Ectodermal cell (in vitro differentiated cells): ENCODE measurements at regions not wholly inside any gene's neighbourhood (a gene's known extent, or its start where the extent isn't known, plus 50 kb on each side); places are given as distances from the start of the nearest gene placed in this dataset.

Source experiments
- H3K27ac ChIP-seq: 2 replicates; pipeline ENCODE4 v1.7.0; 2013; ENCODE audit warnings: mild to moderate bottlenecking, low read depth, low read length; ENCODE audit not compliant: insufficient read depth, poor library complexity, severe bottlenecking
- H3K27me3 ChIP-seq: 2 replicates; pipeline ENCODE4 v1.7.0; 2013; ENCODE audit warnings: mild to moderate bottlenecking, low read length; ENCODE audit not compliant: insufficient read depth, control insufficient read depth, poor library complexity, severe bottlenecking
- H3K36me3 ChIP-seq: one replicate; pipeline ENCODE4 v1.7.0; 2013; ENCODE audit warnings: low read length; ENCODE audit not compliant: control insufficient read depth, insufficient read depth
- H3K4me1 ChIP-seq: one replicate; pipeline ENCODE4 v1.7.0; 2013; ENCODE audit warnings: low read length; ENCODE audit not compliant: control insufficient read depth, insufficient read depth
- H3K4me3 ChIP-seq: 2 replicates; pipeline ENCODE4 v1.7.0; 2013; ENCODE audit warnings: low read depth, low read length, control low read depth; ENCODE audit not compliant: insufficient read depth
- H3K9me3 ChIP-seq: 2 replicates; pipeline ENCODE4 v1.7.0; 2013; ENCODE audit warnings: mild to moderate bottlenecking, low read length, moderate library complexity; ENCODE audit not compliant: control insufficient read depth
- WGBS, 2 experiments: methylation state at CpG; one replicate each; pipeline ENCODE4 v1.1.7; 2013; ENCODE audit warnings: missing lambda C conversion rate in 2 of 2; 5-methylcytosine and 5-hydroxymethylcytosine counted together

- Histone ChIP-seq H3K4me3 (no peak overlapping the region), H3K27ac (no peak overlapping the region), H3K27me3 (no peaks in the 10 kb centered on the region), H3K4me1 (no peaks in the 10 kb centered on the region), H3K36me3 (no peaks in the 10 kb centered on the region), H3K9me3 (no peaks in the 10 kb centered on the region)
- 92 to 93% methylated on average over 3 of the region's 3 CpGs for WGBS, 2 experiments
These were observed 1038.8 kb downstream of the AGBL1 start for GRCh38 chr15:87118435-87118834.

GRCh38 chr15:87115795-87116194, 1036.1 kb downstream of the AGBL1 start:
- H3K36me3 ChIP-seq = no peaks in the 10 kb centered on the region
- no peaks in the 10 kb centered on the region for H3K27me3 ChIP-seq
- no peaks in the 10 kb centered on the region for H3K9me3 ChIP-seq
- no peak overlapping the region for H3K27ac ChIP-seq
- no peaks in the 10 kb centered on the region for H3K4me1 ChIP-seq
- WGBS, 2 experiments = 100% methylated on average over 1 of the region's 1 CpG
- no peak overlapping the region for H3K4me3 ChIP-seq

DNA sequence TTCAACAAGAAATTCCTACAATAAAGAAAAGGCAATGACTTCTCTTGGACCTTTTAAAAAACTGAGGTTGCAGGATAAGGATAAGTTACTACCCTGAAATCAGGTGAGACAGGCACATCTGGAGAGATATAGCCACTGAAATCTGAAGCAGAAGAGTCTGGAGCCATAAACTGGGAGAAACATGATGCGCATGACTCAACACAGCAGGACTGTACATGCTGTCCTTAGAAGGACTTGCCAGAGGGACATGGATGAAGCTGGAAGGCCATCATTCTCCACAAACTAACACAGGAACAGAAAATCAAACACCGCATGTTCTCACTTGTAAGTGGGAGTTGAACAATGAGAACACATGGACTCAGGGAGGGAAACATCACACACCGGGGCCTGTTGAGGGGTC, 1020.2 kb downstream of the AGBL1 start:
- no peak overlapping the region for H3K4me3 ChIP-seq
- 93 to 98% methylated on average over 3 of the region's 3 CpGs for WGBS, 2 experiments
- H3K4me1 ChIP-seq = no peaks in the 10 kb centered on the region
- H3K9me3 ChIP-seq = no peaks in the 10 kb centered on the region
- H3K36me3 ChIP-seq = no peaks in the 10 kb centered on the region
- H3K27ac ChIP-seq = no peak overlapping the region
- no peaks in the 10 kb centered on the region for H3K27me3 ChIP-seq

GRCh38 chr15:87089551-87089950, 1009.9 kb downstream of the AGBL1 start:
- 96 to 97% methylated on average over 2 of the region's 2 CpGs for WGBS, 2 experiments
- H3K27ac ChIP-seq = no peak overlapping the region
- H3K4me3 ChIP-seq = no peak overlapping the region
- H3K4me1 ChIP-seq = no peaks in the 10 kb centered on the region
- no peaks in the 10 kb centered on the region for H3K36me3 ChIP-seq
- no peaks in the 10 kb centered on the region for H3K9me3 ChIP-seq
- no peaks in the 10 kb centered on the region for H3K27me3 ChIP-seq

- WGBS, 2 experiments = 95 to 96% methylated on average over 5 of the region's 5 CpGs
- H3K4me1 ChIP-seq = no peaks in the 10 kb centered on the region
These were observed 1003.5 kb downstream of the AGBL1 start for GRCh38 chr15:87083201-87083600.

GRCh38 chr15:87082581-87082980, 1002.9 kb downstream of the AGBL1 start:
- no peaks in the 10 kb centered on the region for H3K36me3 ChIP-seq
- H3K9me3 ChIP-seq = no peaks in the 10 kb centered on the region
- H3K4me3 ChIP-seq = no peak overlapping the region
- 83 to 88% methylated on average over 2 of the region's 2 CpGs for WGBS, 2 experiments
- no peaks in the 10 kb centered on the region for H3K27me3 ChIP-seq
- no peak overlapping the region for H3K27ac ChIP-seq
- no peaks in the 10 kb centered on the region for H3K4me1 ChIP-seq

More at GRCh38 chr15:87083201-87083600, 1003.5 kb downstream of the AGBL1 start:
- Histone ChIP-seq H3K4me3 (no peak overlapping the region), H3K27me3 (no peaks in the 10 kb centered on the region), H3K36me3 (no peaks in the 10 kb centered on the region), H3K9me3 (no peaks in the 10 kb centered on the region), H3K27ac (no peak overlapping the region)

DNA sequence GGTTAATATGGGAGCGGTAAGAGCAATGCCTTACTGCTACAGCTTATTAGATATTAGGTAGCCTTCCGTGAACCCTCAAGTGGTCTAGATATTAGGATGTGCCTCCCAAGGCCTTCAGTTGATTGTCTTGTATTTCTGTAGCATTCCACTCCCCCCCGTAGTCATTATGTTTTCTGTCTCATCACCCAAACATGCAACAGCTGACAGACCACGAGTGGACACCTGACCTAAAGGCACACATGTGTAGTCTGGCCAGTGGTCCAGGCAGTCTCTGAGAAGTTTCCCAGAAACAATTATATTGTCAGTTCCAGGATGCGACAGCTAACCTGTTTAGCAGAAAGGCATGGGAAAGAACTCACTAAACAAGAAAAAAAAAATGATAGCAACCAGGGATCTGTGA, 1000.9 kb downstream of the AGBL1 start:
- WGBS, 2 experiments = 73 to 74% methylated on average over 5 of the region's 5 CpGs

More for the DNA sequence above, 1000.9 kb downstream of the AGBL1 start:
- no peaks in the 10 kb centered on the region for H3K27me3 ChIP-seq
- no peak overlapping the region for H3K27ac ChIP-seq
- H3K9me3 ChIP-seq = no peaks in the 10 kb centered on the region
- H3K4me1 ChIP-seq = no peaks in the 10 kb centered on the region
- no peak overlapping the region for H3K4me3 ChIP-seq
- H3K36me3 ChIP-seq = no peaks in the 10 kb centered on the region
